NCI-H146 (cell line): ENCODE measurements at regions not wholly inside any gene's neighbourhood (a gene's known extent, or its start where the extent isn't known, plus 50 kb on each side); places are given as distances from the start of the nearest gene placed in this dataset.
"Not testable (repeated sequence)": the region's sequence is repeated elsewhere in the genome, so short reads cannot be mapped to it uniquely, and the experiment has no call there.

Experiments
- DNase-seq: peaks from one replicate; lab custom pipeline; 2025; lab: John Stamatoyannopoulos, UW

GRCh38 chr15:69760890-69761568 lies 308.4 kb downstream of the RPLP1 start:
- no peak for DNase-seq

- DNase-seq = peak; percentile 45
These were observed 309.9 kb downstream of the RPLP1 start for GRCh38 chr15:69762373-69763148.

- no peak for DNase-seq
These were observed 311.2 kb downstream of the RPLP1 start for GRCh38 chr15:69763831-69764230.

- no peak for DNase-seq
These were observed 313.5 kb downstream of the RPLP1 start for GRCh38 chr15:69766156-69766555.

- DNase-seq = no peak
These were observed 314.6 kb downstream of the RPLP1 start for GRCh38 chr15:69767191-69767590.

GRCh38 chr15:69769336-69769735 lies 316.7 kb downstream of the RPLP1 start:
- not testable (repeated sequence) for DNase-seq

- not testable (repeated sequence) for DNase-seq
These were observed 321.6 kb downstream of the RPLP1 start for GRCh38 chr15:69774258-69774657.

GRCh38 chr15:69774711-69775110 lies 322.1 kb downstream of the RPLP1 start:
- not testable (repeated sequence) for DNase-seq

GRCh38 chr15:69777356-69777755 lies 320.4 kb downstream of the TLE3 start:
- no peak for DNase-seq

- no peak for DNase-seq
These were observed 317.3 kb downstream of the TLE3 start for GRCh38 chr15:69780374-69780773.

- DNase-seq = no peak
These were observed 316.7 kb downstream of the TLE3 start for GRCh38 chr15:69780981-69781380.

GRCh38 chr15:69781411-69782125 lies 316.1 kb downstream of the TLE3 start:
- no peak for DNase-seq

GRCh38 chr15:69782139-69782658 lies 315.5 kb downstream of the TLE3 start:
- no peak for DNase-seq

GRCh38 chr15:69782809-69783208 lies 314.9 kb downstream of the TLE3 start:
- DNase-seq = no peak

- no peak for DNase-seq
These were observed 314.5 kb downstream of the TLE3 start for GRCh38 chr15:69783211-69783610.

GRCh38 chr15:69784798-69785566 lies 312.7 kb downstream of the TLE3 start:
- DNase-seq = no peak

- no peak for DNase-seq
These were observed 311.5 kb downstream of the TLE3 start for GRCh38 chr15:69786136-69786701.

GRCh38 chr15:69787791-69788190 lies 309.9 kb downstream of the TLE3 start:
- no peak for DNase-seq

- no peak for DNase-seq
These were observed 307.9 kb downstream of the TLE3 start for GRCh38 chr15:69789648-69790393.

- DNase-seq = no peak
These were observed 307.1 kb downstream of the TLE3 start for GRCh38 chr15:69790632-69791031.

GRCh38 chr15:69792823-69793222 lies 304.9 kb downstream of the TLE3 start:
- no peak for DNase-seq
